GM21717 (cell line): ENCODE measurements at regions not wholly inside any gene's neighbourhood (a gene's known extent, or its start where the extent isn't known, plus 50 kb on each side); places are given as distances from the start of the nearest gene placed in this dataset.
"Not testable (repeated sequence)": the region's sequence is repeated elsewhere in the genome, so short reads cannot be mapped to it uniquely, and the experiment has no call there.

Experiments
- ATAC-seq: cut with Tn5 transposase; IDR thresholded peaks from one replicate; pipeline ENCODE4 v1.9.1; 2021; ENCODE audit warnings: mild to moderate bottlenecking, moderate library complexity; ENCODE audit not compliant: unreplicated experiment

DNA sequence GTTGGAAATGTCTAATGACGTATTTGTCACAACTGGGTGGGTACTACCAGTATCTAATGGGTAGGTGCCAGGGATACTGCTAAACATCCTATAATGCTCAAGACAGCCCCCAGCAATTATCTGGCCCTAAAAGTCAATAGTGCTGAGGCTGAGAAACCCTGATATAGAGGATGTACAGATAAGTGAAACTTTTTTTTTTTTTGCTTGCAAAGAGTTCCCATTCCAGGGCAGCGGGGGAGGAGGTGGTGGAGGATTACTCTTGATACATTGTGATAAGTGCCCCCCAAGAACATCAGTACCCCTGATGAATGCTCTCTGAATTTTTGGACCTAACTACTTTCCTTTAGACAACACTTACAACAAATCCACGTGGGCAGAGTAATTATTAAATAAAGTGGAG, 329.7 kb upstream of the SPRED2 start:
- ATAC-seq = no peak

DNA sequence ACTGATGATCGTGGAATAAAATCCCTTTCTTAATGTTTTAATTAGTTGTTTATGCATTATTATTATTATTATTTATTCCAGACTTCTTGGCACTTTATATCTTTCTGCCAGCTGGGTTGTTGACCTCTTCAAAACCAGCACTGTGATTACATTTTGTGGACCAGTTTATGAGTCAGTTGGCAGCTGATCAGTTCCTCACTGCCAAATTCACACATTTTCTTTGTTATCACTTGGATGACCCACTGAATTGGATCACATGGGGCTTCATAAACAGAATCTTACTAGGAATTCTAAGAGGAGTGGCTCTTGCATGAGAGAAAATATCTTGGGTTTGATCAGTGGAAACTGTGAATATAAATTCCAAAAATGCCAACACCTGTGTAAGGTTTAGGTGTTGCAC, 321.8 kb upstream of the SPRED2 start:
- no peak for ATAC-seq

DNA sequence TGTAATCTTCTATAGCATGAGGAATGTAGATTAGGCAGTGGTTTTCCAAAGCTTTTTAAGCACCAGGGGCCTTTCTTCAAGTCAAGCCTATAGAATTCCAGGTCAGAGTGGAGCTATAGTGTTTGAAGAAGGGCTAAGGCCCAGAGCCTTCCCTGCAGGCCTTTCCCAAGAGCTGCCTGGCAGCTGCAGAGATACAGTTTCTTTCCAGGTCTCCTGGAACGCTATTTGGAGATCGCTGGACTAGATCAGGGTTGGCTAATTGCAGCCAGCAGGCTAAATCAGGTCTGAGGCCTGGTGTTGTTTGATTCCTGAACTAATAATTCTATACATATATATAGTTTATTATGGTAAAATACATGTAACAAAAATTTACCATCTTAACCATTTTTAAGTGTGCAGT, 319.0 kb upstream of the SPRED2 start:
- ATAC-seq = no peak

DNA sequence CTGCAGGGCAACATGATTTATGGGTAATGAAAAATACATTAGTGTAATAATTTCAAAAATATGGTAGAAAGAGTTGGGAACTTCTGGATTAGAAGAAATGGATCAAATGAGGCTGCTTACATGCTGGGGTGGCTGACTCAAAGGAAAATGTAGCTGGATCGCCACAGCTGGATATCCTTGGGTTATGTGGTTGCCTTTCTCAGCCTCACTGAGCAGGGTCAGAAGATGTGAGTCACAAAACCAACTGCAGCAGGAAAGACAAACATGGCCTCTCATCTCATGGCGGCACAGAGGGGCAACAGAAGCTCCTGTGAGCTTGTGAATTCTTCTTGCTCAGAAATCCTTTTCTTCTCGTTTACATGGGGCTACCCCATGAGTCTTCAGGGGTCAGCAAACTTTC, 317.1 kb upstream of the SPRED2 start:
- no peak for ATAC-seq

DNA sequence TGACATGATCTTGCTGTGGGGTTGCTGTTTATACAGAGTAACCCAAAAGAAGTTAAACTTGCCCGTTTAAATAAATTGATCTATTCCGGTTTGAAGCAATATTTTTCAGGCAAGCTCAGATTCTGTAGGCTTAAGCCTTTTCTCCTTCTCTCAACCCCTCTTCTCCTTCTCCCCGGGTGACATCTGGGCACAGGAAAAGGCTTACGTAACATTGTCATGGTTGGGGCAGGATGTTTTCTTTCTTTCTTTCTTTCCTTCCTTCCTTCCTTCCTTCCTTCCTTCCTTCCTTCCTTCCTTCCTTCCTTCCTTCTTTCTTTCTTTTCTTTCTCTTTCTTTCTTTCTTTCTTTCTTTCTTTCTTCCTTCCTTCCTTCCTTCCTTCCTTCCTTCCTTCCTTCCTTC, 315.5 kb upstream of the SPRED2 start:
- ATAC-seq = not testable (repeated sequence)

DNA sequence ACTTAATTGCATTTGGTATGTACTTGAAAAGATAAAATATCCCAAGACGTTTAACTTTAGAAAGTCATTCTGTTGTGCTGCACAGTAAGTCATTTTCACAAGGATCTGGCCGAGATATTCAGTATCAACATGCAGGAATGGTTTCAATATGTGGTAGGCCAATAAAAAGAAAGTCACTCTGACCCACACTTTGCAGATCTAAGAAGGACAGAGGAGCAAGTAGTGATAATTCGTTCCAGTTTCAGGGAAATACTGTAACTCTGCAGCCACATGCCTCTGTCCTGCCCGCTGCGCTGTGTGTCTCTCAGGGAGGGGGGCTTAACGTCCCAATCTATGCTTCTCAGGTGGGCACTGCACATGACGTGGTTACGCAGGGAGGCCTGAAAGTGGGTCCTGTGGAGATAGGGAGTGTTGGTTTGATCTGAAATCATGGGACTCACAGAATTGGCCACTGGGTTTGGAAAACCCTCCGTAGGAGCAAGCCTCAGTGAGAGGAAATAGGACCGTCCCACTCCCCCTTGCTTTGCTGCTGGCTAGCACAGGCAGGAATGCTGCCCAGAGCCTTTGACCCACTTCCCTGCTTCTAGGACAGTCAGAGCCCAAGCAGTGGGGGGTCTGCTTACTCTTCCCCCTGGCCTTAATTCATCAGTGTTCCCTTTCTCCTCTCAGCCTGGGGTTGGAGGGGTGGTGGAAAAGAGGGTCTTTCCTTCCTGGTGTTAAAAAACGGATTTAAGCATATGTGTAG, 314.7 kb upstream of the SPRED2 start:
- no peak for ATAC-seq

DNA sequence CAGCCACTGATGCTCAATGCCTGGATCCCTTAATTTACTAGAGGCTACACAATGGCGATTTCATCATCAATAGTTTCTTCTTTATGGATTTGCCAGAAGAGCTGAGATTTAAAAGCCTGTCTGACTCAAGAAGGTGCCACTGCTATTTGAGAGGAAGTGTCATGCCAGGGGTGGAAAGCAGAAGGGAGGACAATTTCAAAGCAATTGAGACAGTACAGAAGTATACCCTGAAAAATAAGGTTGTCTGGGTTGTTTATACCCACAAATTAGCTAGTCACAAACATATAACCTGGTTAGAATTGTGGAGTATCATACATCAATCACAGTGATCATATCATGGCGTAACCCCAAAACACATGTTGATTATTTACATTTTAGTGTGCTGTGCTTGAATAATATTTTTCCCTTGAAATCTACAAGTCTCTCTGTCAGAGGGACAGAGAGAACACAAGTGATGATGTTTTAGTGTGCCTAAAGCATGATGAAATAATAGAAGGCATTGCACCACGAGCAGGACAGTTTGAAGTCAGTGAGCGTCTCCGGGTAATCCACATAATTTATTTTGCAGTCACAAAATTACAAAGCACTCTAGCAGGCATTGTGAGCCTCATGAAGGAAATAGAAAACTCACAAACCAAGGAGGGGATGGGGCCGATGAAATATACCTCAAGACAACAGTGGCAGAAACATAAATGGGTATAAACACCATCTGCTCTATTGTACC, 312.2 kb upstream of the SPRED2 start:
- no peak for ATAC-seq

DNA sequence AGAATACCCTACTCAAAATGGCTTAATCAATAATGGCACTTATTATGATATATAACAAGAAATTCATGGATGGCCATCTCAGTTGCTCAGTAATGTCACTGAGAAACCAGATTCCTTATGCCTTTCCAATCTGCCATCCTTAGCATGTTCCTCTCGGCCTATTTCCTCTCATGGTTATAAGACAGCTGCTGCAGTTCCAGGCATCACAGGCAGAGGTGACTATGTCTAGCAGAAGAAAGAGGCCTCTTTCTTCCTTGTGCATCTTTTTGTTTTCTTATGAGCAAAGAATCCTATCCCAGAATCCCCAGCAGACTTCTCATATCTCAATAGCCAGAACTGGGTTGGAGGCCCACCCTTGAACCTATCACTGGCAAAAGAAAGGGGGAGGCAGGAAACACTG, 310.6 kb upstream of the SPRED2 start:
- ATAC-seq = no peak

DNA sequence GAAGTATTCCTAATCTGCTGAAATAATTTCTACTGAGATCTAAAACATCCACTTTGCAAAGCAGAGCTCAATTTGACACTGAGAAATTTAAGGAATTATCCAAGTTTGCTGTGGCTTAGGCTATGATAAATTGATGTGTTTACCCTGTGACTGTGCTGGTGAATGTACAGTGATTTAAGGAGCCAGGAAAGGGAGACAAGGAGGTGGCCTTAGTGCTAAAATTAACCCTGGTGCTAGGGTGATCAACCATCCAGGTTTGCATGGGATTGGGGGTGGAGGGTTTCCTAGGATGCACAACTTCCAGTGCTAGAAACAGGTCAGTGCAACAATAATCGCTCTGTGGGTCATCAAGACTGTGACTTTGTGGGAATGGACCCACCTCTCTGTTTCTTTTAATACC, 307.5 kb upstream of the SPRED2 start:
- no peak for ATAC-seq

DNA sequence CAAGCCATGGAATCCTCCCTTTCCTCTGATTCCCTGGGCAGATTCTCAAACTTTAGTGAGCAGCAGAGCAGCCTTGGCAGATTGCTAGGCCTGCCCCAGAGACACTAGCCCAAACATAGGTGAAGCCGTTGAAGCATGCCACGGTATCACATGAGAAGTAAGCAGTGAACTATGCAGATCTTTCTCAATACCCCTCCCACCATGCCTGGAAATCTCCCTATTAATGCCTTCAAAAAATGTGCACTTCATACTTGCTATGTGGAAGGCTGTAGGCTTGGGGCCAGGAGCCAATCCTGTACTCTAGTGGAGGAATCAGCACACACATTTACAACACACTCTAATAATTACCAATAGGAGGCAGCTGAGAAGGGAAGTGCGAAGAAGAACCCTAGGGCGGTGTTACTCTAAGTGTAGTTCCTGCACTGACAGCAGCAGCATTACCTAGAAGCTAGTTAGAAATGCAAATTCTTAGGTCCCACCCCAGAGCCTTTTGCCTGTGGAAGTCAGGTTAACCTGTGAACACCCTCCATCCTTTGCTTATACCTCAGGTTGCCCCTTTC, 305.1 kb upstream of the SPRED2 start:
- no peak for ATAC-seq

DNA sequence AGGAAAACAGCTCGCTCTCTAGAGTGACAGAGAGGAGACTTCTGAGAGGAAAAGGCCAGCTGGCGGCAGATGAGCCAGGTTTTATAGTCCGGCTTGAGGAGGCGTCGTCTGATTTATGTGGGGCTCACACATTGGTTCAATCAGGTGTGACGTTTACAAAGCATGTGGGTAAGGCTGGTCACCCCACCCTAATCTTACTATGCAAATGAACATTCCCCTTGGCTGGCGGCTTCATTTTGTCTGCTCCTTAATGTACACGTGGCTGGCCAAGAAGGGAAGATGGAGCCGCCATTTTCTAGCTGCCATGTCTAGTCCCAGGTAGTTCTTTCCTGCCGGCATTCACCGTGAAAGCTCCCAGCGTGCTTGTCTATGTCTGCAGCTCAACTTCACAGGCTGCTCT, 299.1 kb upstream of the SPRED2 start:
- no peak for ATAC-seq

DNA sequence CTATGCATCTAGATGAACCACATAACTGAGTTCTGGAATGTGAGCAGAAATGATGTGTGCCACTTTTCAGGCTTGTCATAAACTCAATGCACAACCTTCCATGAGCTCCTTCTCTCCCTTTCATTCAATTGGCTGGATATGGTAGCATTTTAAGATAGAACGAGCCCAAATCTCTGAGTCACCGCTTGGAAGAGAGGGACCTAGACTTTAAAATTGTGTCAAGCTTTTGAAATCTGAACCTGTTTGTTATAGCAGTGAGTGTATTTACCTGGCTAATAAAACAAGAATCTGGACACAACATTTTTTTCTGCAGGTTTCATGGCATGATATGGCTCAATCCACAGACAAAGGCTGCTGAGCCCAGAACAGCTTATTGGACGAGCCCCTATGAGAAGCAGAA, 297.8 kb upstream of the SPRED2 start:
- no peak for ATAC-seq

DNA sequence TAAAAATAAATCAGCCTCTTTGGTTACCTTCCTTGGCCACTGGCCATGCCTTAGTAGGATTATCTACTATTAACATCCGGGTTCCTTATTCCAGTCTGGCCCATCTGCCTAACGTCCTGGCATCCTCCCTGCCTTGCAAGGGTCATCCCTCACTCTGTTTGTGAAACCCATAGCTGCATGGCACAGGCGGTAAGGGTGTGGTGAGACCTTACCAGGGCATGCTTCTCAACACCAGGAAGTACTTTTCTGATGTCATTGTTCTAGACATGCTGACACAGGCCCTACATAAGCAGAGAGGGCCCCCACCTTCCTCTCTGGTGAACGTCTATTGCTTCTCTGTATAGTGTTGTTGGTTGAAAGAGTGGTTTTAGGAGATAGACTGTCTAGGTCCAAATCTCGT, 296.8 kb upstream of the SPRED2 start:
- no peak for ATAC-seq

DNA sequence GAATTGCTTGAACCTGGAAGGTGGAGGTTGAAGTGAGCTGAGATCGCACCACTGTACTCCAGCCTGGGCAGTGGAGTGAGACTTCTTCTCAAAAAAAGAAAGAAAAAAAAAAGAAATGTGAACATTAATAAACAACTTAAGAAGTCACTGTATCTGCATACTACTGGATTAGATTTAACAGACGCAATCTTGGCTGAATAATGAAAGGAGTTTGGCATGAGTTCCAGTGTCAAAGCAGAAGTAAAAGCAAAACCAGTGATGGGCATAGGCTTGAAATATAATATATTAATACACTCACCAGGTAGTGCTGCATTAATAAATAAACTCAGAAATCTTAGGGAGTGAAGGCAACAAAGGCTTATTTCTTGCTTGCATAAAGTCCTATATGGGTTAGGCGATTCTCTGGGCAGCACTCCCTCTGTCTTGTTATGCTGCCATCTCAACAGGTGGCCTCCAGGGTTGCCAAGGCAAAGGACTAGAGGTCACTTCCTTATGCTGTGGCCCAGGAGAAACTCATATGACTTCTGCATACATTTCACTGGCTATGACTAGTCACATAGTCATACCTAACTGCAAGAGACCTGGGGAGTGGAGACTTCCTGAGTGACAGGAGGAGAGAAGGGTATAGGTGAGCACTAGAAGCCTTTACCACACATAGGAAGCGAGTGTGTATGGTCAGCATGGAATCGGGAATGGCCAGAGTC, 296.2 kb upstream of the SPRED2 start:
- no peak for ATAC-seq

DNA sequence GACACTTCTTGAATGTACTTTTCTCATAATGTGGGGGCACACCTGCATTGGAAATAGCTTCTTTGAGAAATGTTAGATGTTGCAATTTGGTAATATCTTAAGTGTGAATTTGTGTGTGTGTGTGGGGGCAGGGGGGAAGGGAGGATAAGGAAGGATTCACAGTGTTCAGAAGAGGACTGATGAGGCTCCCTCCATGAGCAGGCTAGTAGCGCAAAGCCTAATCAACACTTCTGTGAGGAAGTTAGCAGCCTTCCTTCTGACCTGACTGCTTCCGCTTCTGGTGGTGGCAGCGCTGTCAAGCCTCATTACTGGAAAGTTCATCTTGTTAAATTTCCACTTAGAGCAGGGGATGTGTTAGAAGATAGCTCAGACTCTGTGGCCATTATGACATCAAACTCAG, 295.4 kb upstream of the SPRED2 start:
- no peak for ATAC-seq

DNA sequence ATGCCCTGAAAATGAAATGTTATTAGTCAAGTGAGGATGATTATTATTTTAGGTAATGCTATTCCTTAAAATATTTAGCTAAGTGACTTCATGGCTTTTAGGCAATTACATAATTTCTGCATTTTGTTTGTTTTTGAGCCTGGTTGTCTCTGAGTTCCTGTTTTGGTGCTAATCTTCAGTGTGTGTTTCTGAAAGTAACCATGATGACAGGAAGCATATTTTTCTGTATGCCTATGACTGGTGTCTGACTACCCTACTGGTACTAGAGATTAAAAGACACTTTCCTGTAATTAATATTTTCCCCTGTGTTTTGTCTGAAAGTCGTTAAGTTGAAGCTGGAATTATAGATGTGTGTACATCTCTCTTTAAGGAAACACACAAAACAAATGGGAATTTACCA, 295.0 kb upstream of the SPRED2 start:
- no peak for ATAC-seq

DNA sequence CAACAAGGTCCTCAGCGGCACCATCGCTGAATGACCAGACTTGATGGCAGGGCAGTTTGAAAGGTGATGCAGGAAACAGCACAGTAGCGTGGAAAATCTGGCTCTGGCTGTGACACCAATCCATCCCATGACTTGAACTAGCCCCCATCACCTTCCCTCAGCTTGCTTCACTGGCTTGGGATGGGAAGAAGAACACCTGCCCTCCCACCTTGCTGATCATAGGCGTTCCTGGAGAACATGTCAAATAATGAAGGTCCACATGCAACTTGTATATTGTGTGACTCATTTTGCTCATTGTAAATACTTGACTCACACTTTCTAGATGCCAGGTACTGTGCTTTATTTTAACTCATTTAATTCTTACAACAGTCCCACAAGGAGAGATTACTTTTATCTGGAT, 292.4 kb upstream of the SPRED2 start:
- ATAC-seq = no peak

DNA sequence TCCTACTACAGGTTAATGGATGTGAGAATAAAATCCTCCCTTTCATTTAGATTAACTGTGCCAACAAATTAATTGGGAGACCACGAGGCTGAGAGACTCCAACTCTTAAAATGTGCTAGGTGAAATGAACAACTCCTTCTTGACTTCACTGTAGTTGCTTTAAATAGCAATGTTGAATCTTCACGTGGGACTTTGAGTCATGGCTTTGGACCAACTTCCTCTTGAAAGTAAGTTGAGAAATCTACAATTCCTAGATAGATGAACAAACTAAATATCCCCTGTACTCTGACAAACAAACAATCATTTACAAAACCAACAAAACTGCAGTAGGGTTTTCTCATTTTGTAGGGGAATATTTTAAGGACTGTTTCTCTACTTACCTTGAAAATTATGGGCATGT, 291.9 kb upstream of the SPRED2 start:
- ATAC-seq = no peak

DNA sequence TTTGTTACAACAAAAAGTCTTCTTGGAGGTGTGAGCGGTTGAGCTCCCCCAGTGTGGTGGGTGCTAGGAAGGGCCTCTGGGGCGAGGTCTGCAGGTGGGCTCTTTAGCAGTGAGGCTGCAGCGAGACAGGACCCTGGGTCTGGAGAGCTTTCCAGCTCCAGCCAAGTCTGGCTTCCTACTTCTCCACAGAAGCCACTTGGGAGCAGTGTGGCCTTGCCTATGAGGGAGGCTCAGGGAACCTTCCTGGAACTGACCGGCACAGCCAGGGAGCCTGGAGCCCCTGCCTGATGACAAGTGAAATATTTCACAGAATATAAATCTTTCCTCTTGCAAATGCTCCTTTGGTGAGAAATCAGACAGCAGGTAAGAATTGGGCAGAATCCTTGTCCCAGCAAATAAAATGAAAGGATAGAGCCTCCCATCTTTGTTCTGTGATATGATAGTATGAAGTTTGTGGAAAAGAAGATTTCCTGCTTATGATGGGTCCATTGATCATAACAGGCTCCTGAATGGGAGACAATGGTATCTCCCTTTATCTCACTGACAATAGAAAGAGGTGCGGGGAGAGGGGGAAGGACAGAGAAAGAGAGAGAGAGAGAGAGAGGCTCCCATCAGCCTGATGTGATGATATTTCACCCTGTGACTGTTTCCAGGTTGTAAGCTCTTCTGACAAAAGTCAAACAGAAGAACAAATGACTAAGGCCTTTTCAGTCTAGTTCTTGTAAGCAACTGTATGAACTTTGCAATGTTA, 289.8 kb upstream of the SPRED2 start:
- no peak for ATAC-seq

DNA sequence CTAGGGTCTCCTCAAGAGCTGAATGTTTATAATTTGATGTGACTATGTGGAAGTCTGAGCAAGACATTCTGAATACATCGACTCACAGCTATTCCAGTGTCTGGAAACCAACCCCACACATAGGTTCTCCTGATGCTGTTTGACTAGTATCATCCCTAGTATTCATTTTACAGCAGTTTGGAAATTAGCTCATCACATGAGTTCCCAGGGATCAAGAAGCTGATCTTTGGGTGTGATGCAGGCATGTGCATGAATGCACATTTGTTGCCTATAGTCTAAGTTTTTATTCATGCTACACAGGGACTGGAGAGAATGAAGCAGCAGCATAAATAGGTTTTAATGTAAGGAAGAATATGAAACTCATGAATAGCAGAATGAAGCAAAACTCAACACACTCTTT, 284.3 kb upstream of the SPRED2 start:
- no peak for ATAC-seq

DNA sequence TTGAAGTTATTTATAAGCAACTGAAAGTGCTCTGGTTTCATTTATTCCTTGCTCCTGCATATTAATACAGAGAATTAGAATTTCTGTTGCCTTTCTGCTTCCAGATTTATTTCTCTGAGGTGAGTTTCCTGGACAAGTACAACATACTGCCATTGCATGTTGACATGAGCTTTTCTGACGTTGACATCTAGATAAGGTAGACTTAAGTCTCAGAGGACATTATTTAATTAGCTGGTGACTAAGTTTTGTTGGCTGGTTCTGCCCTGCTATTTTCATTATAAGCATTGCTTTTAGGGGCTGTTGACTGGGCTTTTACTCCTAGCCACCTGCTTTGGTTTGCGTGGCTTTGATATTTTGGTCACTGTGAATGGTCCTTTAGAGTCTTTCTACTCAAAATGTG, 282.9 kb upstream of the SPRED2 start:
- ATAC-seq = no peak
